Effector CD4-positive, alpha-beta T cell (primary cell): ENCODE measurements at regions not wholly inside any gene's neighbourhood (a gene's known extent, or its start where the extent isn't known, plus 50 kb on each side); places are given as distances from the start of the nearest gene placed in this dataset.
"Not testable (repeated sequence)": the region's sequence is repeated elsewhere in the genome, so short reads cannot be mapped to it uniquely, and the experiment has no call there.

Experiments
- DNase-seq: peaks from one replicate; pipeline ENCODE4 v3.0.0-alpha.2; 2020

- no peak for DNase-seq
These were observed 1098.0 kb downstream of the BRD1 start for GRCh38 chr22:48729499-48730171.

DNA sequence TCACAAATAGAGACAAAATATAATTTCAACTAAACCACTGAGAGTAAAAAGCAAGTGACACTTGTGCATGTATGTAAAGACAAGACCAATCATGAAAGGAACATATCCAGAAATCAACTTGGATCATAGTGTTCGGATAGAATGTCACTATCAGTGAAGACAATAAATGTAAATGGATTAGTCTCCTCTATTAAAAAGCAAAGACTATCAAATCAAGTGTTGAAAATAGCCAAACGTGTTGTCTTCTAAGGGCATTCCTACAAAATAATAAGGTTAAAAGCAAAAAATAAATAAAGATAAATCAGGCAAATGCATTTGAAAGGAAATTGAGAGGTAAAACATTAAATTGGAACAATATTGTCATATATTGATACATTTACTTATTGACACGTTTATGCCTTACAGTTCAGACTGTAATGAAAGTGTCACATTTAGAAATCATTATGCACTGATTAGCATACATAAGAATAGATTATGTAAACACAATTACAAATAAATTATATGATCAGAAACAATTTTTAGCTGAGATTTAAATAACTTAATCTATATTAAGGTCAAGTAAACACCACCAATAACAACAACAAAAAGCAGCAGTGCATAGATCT is 1100.1 kb downstream of the BRD1 start:
- DNase-seq: no peak

GRCh38 chr22:48724899-48725298 is 1102.8 kb downstream of the BRD1 start:
- DNase-seq: no peak

DNA sequence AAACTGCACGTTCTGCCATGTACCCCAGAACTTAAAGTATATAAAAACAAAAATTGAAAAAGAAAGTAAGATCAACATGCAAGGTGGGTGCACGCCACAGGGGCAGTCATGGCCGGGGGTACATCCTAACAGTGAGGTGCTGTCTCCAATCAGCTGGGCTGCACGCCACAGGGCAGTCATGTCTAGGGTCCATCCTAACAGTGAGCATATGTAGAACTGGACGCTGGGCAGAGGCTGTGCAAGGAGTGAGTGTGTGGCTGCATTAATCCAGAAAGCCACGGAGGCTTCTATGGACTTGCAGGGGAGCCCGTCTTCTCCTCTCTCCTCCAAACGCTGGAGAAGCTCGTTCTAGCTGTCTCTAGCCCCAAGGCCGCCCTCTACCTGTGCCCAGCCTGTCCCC is 1105.0 kb downstream of the BRD1 start:
- no peak for DNase-seq

GRCh38 chr22:48721395-48721669 is 1106.3 kb downstream of the BRD1 start:
- no peak for DNase-seq

DNA sequence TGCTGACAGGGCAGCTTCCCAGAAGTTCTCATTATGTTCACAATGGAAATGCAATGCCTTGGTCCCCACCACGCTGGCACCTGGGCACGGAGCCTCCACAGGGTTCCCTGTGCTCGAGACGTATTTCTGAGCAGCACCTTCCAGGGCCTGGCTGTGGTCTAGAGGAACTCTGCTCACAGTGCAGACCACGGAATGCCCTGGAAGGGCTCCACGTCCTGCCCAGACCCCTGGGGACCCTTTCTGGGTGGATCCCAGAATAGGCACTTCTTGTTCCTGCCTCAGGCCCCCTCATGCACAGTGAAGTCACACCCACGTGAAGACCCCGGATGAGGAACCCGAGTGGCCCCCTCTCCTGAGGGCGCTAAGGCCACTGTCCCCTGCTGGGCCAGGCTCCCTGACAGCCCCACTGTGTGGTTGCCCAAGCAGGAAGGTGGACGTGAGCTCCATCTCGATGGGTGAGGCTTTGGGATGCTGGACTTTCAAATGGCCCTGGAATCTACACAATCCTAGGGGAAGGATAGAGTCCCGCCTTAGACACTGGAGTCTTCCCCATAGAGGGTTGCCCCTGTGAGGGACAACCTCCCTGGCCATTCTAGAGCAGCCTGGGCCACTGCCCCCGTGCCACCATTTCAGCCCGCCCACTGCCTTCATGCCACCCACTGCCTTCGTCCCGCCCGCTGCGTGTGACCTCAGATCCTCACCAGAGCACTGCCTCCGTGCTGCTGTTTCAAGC is 1106.8 kb downstream of the BRD1 start:
- no peak for DNase-seq

- DNase-seq: no peak
These were observed 1107.6 kb downstream of the BRD1 start for GRCh38 chr22:48719978-48720661.

GRCh38 chr22:48718818-48719500 is 1108.7 kb downstream of the BRD1 start:
- DNase-seq: no peak

- no peak for DNase-seq
These were observed 1109.5 kb downstream of the BRD1 start for GRCh38 chr22:48717883-48718817.

GRCh38 chr22:48717076-48717810 is 1110.4 kb downstream of the BRD1 start:
- no peak for DNase-seq

GRCh38 chr22:48716154-48716553 is 1111.5 kb downstream of the BRD1 start:
- DNase-seq: not testable (repeated sequence)

GRCh38 chr22:48715511-48715910 is 1112.2 kb downstream of the BRD1 start:
- DNase-seq: no peak

GRCh38 chr22:48714231-48714630 is 1113.4 kb downstream of the BRD1 start:
- DNase-seq: no peak

DNA sequence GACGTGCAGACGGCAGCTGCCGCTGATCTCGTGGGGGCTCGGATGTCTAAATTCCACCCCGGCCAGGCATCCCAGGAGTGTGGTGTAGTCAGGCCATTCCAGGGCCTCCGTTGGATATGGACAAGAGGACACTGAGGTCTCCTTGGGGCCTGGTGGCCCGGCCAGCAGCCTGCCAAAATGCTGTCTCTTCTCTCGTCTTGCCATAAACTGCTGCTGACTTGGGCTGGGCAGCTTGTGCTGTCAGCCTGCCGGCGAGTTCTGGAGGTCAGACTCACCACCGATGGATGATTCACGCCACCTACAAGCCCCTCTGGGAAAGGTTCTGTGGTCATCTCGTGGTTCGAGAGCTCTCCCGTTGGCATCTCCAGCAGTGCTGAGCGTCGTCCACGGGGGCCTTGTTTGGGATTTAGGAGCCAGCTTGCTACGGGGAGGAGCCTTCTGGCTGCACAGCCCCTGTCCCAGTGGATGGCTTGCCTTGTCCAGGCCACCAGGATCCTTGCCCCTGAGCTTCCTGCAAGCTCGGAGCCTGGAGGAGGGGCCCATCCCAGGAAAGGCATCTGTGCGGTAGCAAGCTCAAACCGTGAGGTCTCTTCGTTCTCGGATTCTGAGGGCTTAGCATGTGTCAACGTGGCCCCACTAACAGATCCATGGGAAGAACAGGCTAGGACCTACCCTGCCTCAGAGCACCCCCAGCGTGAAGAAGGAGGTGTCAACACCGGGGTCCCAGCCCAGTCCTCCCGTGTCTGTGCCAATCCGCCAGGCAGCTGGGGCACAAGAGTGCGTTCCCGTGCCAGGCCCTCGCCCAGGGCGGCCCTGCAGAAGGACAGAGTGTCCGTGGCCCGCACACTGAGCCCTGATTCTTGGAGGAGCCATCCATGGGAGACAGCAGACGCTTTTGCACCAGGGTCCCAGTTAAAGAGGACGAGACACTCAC is 1114.1 kb downstream of the BRD1 start:
- DNase-seq: no peak

- DNase-seq: no peak
These were observed 1115.0 kb downstream of the BRD1 start for GRCh38 chr22:48712558-48713271.

DNA sequence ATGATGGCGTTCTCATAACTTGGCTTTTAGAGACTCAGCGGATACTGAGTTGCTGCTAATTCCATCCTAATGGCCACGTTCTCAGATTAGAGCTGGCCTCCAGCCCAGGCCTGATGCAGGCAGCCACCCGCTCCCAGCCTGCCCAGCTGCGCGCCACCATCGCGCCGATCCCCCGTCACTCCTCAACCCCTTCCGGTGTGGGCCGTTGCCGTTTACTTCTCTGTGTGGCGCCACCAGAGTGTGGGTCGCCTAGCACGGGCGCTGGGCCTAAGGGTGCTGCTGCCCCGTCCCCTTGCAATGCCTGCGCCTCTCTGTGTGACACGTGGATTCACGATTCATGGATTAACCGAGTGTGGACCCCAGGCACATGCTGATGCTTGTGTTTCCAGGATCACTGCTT is 1116.0 kb downstream of the BRD1 start:
- no peak for DNase-seq

DNA sequence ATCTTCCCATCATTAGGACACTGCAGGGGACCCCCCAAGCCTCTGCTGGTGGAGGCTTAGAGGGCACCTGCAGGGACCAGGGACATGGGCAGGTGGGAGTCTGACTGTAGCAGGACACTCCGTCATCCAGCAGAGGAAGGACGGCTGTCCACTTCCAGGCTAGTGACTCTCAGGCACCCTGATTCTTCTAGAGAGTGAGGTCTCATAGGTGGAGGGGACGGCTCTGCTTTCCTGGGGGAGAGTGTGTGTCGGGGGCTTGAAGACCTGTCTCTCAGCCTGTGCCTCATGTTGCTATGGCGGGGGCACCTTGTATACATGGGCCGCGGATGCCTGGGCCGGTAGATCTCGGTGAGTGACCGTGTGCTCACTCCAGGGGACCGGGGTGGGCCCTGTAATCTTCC is 1116.6 kb downstream of the BRD1 start:
- DNase-seq: no peak

GRCh38 chr22:48710410-48710809 is 1117.3 kb downstream of the BRD1 start:
- no peak for DNase-seq

DNA sequence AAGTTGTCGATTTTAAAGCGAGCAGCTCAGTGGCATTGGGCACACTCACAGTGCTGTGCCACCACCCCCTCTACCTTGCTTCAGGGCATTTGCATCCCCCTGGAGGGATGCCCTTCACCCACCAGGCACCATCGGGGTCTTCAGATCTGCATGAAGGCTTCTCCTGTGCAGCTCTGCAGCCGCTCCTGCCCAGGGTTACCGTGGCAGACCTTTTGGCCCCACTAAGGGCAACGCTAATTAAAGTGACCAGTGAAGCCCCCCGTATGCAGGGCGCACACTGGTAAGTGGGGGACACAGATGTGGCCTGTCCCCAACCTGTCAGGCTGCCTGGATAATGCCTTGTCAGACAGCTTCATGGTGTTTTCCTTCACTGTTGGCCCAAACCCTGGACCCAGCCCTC is 1117.7 kb downstream of the BRD1 start:
- no peak for DNase-seq
